ENCODE measurements at regions not wholly inside any gene's neighbourhood (a gene's known extent, or its start where the extent isn't known, plus 50 kb on each side); places are given as distances from the start of the nearest gene placed in this dataset.

DNA sequence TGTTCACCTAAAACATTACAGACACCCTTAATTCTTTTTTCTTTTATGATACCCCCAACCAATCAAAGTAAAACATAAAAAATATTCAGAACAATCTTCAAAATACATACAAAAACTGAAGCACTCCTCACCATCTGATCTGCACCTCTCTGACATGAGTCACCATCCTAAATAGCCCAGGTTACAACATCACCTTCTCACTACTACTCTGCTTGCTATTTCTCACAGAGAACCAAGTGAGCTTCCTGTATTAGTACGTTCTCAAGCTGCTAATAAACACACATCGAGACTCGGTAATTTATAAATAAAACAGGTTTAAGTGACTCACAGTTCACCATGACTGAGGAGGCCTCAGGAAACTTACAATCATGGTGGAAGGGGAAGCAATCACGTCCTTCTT lies 183.5 kb downstream of the CBLN2 start:
- DNase-seq: no peak

DNA sequence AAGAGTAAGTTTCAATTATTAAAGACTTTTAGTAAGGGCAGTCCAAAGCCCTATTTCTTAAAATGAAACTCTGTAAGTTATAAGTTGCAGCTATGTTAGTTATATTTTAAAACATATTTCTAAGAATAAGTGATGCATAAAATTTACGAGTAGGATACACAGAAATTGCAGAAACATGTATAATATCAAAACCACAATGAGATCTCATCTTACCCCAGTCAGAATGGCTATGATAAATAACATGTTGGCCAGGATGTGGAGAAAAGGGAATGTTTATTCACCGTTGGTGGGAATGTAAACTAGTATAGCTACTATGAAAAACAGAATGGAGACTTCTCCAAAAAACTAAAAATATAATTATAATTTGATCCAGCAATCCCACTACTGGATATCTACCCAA lies 201.2 kb downstream of the CBLN2 start:
- no peak for DNase-seq

DNA sequence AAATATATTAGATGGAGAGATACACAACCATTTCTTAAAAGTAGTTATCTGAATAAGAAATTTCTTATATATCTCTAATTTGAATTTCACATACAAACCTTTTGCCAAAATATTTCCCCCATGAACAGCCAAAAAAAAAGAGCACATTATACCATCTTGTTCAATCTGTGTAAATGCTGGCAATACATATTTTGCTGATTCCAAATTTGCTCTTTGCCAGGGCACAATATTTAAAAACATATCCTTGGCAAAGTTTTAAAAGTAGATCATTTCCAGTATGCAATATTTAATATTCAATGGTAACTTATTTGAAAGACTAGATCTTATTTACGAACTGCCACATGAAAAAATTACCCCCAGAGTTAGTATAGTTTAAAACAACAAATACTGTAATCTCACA lies 204.2 kb downstream of the CBLN2 start:
- no peak for DNase-seq

DNA sequence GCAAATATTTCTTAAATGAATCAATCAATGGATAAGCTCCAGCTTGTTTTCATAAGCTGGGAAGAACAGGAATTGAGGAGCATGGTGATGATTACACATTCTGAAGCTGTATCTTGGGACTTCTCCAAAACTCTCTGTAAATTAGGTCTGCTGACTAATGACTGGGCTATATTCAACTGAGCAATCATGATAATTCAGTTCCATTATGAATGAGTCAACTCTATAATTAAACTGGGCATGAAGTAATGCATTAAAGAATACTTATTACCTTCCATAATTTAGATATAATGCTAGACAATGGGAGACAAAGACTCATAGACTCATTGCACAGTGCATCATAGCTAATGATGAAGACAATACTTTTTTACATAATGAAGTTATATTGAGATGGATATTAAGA lies 207.4 kb downstream of the CBLN2 start:
- no peak for DNase-seq

DNA sequence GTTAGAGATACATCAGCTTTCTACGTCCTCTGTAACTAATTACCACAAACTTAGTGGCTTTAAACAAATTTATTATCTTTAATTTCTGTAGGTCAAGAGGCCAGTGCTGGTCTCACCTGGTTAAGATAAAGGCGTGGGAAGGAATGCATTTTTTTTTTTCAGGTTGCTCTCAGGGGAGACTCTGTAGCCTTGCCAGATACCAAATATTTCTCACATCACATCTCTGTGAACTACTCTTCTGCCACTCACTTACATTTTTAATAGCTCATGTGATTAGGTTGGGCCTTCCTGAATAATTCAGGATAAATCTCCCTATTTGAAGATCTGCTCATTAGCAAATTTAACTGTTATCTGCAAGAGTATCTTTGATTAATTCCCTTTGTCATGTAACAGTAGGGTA lies 214.6 kb downstream of the CBLN2 start:
- no peak for DNase-seq

DNA sequence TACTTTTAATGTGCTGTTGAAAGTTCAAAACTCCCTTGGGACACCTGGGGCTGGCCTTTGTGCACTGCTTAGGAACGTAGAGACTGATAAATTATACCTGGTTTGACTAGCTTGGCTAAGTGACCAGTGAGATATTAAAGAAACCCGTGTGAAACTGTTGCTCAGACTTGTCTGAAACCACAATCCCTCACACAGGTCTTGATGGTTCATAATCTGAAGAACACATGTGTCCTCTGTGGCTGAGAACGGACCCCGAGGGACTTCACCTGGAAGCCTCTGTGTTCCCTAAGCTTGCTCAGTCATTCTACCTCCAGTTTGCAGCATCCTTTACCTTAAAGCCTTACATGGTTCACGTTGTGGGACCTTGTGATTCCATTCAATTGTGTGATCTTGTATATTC lies 218.8 kb downstream of the CBLN2 start:
- no peak for DNase-seq

DNA sequence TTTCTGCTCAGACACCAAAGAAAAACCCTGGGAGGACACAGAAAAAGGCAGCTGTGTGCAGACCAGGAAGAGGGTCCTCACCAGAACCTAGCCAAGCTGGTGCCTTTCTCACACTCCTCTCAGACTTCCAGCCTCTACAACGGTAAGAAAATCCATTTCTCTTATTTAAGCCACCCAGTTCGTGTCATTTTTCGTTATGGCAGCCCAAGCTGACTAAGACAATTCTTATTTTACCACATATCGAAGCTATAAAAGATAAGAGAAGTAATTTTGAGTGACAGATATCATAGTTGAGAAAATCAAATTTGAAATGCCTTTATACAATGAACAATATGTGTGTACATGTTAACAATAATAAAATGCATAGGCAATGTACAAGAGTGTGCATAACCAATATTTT lies 219.5 kb downstream of the CBLN2 start:
- no peak for DNase-seq

DNA sequence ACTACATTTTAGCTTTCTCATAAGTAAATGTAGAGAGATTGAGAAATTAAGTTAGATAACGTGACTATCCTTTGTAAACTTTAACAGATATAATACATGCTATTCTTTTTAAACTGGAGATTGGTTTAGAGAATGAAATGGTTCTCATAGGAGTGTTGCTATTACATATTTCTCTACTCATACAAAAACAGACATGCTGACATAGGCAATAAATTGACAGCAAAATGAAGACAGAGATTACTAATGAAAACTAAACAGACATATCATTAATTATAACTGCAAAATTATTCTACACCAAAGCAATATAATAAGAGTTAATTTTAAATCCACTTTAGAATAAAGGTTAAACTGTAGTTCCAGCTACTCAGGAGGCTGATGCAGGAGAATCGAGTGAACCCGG lies 227.6 kb downstream of the CBLN2 start:
- no peak for DNase-seq

DNA sequence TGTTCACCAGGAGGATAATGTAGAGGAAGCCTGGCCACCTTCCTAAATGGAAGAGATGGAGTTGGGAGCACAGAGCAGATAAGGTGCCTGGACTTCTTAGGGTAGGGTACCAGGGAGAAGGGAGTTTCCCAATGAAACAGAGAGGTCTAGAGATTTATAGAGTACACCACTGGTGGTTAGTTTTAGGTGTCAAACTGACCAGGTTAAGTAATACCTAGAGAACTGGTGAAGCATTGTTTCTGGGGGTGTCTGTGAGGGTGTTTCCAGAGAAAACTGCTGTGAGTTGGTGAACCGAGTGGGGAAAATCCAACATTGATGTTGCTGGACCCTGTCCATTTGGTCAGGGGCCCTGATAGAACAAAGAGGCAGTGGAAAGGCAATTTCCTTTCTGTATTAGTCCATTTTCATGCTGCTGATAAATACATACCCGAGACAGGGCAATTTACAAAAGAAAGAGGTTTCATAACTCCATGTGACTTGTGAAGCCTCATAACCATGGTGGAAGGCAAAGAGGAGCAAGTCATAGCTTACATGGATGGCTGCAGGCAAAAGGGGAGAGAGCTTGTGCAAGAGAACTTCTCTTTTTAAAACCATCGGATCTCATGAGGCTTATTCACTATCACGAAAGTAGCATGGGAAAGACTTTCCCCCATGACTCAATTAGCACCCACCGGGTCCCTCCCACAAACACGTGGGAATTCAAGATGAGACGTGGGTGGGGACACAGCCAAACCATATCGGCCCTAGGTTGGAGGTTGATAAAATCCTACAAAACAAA lies 260.8 kb downstream of the CBLN2 start:
- DNase-seq: no peak

DNA sequence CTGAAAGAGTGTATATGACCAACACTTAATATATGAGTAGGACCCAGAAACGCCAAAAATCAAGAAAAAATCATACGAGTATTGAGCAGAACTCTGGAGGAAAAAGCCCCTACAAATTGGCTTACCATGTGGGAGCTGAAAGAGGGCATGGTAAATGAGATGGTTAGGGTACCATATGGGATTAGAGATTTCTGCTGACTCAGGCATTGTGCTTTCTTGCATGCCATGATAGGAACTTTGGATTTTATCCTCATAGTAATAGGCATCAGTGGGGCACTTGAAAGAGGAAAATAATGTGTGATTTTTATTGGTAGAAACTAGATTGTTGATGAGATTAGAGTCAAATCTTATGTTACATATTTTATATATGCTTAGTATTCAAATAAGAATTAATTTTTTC lies 271.1 kb downstream of the CBLN2 start:
- peak in 1 of 14 donors; percentile 0 for DNase-seq

DNA sequence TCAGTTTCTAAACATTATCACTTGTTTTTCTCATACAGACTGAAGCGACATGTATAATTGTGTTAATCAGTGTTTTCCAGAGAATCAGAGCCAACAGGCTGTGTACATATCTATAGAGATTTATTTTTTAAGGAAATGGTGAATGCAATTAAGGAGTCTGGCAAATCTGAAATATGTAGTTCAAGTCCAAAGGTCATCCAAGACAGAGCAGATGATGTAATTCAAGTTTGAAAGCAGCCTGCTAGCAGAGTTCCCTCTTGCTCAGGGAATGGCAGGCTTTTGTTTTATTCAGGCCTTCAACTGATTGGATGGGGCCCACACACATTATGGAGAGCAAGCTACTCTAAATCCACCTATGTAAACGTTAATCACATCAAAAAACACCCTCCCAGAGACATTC lies 282.6 kb downstream of the CBLN2 start:
- no peak for DNase-seq

DNA sequence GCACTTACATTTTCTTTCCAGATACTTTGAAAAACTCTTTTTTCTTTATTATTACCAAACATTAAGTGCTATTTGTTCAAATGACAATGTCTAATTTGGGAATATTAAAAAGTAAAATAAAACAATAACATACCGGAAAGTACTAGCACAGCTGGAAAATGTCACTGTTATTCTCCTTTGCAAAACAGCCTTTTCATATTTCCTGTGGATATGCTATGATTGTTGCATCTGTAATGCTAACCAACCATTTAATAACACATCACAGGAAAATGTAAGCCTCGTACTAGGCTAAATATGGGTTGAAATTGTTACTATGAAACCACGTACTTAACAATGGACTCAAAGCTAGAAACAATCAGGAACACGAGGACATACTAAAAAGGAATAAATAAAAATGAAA lies 298.1 kb downstream of the CBLN2 start:
- DNase-seq: no peak

DNA sequence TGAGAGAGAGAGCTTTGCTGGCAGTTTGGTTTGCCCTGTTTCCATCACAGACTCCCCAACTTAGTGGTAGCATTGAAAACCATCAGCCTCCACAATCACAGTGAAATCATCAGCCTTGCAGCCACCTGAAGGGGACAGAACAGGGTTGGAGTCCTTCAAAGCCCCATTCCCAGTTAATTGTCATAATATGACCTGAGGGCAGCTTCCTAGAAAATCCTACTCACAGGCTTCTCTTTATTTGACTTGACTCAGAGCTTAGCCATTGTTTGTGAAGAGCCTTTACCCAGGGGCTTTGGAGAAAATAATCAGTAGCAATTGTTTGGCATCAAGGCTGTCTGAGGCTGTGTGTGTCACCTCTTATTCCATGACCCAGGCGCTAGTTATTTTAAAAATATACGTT lies 308.7 kb downstream of the CBLN2 start:
- no peak for DNase-seq

DNA sequence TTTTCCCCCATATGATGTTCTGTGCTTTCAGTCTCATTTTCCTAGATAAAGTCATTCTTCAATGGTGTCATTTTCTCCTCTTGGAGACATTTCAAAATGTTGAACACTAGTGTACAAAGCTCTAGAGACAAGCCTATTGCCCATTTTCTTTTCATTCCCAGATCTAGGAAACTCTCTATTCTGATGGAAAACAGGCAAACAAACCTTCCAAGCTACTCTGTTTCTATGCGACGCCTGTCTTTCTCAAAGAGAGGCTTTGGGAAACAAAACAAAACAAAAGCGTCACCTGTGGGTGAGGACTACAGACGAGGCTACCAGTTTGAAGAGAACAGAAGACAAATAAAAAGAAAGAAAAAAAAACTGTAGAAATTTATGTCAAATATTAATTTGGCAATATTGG lies 311.0 kb downstream of the CBLN2 start:
- no peak for DNase-seq

DNA sequence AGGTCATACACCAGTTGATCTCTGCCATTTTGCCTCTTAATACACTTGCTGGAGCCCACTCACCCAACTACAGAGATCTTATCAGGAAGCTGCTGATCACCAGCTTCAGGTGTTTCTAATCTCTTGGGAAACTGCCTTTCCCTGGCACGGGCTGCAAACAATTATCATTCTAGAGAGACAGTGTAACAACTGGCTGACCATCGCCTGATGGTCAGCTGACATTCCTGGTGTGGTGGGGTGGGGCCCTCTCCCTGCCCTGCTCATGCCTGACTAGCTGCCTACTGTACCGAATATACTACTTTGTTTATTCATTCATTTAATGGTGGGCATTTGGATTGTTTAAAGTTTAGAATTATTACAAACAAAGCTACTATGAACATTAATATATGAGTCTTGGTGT lies 311.5 kb downstream of the CBLN2 start:
- DNase-seq: no peak

DNA sequence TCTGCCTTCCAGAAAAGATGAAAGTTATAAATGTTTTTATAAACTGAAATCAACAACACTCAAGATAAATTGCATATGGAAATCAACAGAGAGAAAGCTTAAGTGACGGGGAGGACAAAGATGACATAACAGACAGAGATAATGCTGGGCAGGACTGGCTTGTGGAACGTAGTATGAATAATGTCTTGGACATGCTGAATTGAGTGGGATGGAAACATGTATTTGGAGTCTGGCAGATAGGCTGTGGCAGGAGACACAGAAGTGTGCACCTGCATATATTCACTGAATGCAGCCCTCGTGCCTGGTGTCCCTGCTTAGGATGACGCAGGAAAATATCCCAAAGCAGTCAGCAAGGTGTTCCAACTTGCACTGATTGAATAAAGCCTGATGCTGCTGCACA lies 318.2 kb downstream of the CBLN2 start:
- DNase-seq: no peak

DNA sequence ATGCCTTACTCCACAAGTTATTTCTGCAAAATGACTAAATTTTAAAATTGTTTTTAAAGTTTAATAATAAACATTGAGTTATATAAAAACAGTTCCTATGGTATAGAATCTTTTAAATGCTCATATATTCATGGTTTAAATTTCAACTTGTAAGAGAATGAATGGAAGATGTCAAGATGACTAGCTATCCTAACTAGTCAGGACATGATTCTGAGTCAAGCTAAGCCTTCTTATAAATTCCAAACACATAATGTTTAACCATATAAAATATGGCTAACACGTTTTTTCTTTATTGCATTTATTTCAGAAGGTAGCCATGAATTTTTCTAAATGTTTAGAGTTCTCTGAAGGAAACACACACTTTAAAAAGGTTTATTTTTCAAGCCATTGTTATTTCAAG lies 320.4 kb downstream of the CBLN2 start:
- no peak for DNase-seq

DNA sequence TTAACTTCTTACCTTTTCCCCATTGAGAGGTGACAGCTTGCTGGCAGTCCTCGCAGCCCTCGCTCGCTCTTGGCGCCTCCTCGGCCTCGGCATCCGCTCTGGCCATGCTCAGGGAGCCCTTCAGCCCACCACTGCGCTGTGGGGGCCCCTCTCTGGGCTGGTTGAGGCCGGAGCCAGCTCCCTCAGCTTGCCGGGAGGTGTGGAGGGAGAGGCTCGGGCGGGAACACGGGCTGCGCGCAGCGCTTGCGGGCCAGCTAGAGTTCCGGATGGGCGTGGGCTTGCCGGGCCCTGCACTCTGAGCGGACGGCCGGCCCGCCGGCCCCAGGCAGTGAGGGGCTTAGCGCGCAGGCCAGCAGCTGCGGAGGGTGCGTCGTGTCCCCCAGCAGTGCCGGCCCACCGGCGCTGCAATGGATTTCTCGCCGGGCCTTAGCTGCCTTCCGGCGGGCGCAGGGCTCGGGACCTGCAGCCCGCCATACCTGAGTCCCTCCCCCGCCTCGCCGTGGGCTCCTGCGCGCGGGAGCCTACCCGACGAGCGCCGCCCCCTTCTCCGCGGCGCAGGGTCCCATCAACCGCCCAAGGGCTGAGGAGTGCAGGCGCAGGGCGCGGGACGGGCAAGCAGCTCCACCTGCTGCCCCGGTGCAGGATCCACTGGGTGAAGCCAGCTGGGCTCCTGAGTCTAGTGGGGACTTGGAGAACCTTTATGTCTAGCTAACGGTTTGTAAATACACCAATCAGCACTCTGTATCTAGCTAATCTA lies 335.0 kb downstream of the CBLN2 start:
- DNase-seq: no peak

DNA sequence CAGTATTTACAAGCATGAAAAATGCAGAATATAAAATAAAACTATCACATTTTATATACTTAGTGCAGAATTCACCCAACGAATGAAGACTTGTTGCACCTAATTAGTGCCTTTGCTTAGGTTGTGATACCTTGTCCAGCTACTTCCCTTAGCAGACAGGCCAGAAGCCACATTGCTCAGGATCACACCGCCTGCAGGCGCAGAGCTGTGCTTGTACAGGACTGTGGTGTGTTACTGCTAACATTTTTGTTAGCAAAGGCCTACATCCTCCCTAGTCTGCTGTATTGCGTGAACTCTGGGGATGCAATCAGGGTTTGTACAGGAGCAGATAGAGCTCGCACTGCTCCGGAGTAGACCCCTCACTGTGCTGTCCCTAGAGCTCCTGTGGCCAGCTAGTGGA lies 336.9 kb downstream of the CBLN2 start:
- DNase-seq: no peak

DNA sequence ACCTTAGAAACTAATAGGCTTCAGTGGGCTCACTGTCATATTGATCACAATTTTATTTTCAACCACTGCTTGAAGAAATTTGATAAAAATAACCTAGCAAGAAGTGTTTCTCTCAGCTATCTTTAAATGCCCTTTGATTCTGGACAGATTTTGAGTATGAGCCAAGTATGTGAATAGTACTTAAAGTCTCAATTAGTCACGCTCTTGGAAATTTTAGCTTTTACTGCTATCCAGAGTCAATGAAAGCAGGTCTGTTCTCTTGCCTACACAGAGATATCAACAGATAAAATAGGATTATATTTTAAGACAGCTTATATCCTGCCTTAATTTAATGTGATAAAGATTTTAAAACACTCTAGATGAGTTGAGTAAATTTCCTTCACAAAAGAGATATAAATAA lies 337.3 kb downstream of the CBLN2 start:
- DNase-seq: no peak

DNA sequence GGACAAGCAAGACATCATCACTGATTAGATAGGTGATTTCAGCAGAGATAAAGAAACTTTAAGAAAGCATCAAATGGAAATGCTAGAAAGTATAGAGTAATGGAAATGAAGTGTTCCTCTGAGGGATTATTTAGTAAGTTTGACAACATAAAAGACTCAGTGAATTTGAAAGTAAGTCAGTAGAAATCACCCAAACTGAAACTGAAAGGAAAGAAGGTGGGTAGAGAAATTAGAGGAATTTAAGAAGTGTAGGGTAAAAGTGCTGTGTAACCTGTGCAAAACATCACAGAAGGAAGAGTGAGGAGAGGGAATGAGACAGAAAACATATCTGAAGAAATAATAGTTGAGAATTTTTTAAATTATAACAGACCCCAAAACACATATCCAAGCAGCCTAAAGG lies 343.1 kb downstream of the CBLN2 start:
- no peak for DNase-seq

DNA sequence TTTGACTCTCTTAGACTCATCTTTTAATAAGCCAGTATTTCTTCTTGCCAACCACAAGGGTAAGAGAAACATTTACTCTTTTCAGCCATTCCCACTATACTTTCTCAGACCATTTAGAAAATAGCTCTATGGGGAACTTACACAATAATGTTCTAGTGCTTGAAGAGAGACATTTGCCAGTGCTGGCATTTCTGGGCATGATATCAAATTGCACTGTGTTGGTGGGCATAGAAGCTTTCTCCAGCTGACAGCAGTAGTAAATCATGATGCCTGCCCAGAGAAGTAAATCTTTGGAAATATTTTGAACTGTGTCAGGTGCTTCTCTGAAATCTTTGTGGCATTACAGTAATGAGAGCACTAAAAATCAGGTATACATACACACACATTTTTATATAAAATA lies 346.6 kb downstream of the CBLN2 start:
- DNase-seq: no peak

DNA sequence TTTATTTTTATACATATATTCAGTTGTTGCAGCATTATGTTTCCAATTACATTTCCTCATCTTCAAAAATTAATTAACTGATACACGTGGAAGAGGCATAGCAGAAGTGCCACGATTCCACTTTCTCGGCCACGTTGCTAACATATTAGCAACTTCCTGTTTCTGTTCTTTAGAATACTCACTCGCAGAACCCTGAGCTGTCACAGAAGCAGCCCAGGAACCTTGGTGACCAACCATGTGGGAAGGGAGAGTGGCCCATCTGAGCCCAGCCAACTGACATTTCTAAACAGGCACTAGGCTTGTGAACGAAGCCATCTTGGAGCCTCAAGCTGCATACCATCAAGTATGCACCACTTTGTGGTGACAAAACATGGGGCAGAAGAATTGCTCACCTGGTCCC lies 350.1 kb downstream of the CBLN2 start:
- no peak for DNase-seq

DNA sequence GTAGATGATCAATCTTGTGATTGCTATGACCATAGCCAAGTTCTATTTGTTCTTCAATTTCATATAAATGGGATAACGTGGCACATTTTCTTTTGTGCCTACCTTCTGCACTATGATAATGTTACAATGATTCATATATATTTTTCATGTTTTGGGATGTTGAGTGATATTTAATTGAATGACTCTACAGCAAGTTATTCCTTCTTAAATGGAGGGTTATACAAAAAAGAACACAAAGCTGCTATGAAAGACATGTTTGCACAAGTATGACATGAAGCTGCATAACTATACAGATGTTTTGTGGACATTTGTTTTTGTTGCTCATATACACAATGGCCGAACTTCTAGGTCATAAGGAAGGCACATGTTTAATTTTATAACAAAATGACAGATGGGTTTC lies 356.2 kb downstream of the CBLN2 start:
- DNase-seq: no peak
